ENCODE measurements at regions not wholly inside any gene's neighbourhood (a gene's known extent, or its start where the extent isn't known, plus 50 kb on each side); places are given as distances from the start of the nearest gene placed in this dataset.

DNA sequence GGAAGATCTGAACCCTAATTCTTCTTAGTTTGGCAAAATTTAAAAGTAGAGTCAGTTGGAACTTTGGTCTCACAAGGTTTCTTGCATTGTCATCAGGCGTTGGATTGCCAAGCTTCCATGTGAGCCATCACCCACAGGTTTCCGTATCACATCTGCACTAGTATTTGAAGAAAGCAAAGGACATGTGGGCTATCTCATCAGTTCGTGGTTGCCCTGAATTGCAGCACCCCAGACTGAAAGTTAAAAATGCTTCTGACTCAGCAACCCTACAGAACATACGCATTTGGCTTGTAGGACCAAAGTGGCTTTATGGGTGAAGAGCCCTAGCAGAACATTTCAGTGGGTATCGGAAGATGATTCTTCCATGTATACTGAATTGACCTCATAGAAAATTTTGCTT is 358.0 kb downstream of the ENC1 start:
- Histone ChIP-seq H3K36me3 (no peaks in the 10 kb centered on the region), H3K9me3 (no peaks in the 10 kb centered on the region), H3K27me3 (replicated peaks; ENCODE audit: insufficient read depth) (no peaks in the 10 kb centered on the region), H3K4me1 (ENCODE audit: control insufficient read depth in 1 of 2, low read depth in 2 of 2) (no peaks in the 10 kb centered on the region), H3K27ac (no peak overlapping the region), H3K4me3 (no peak overlapping the region)
- ATAC-seq (ENCODE audit: insufficient number of reproducible peaks, low FRiP score, low read depth) (no peak), DNase-seq (ENCODE audit: low spot score) (no peak)
- TF ChIP-seq CTCF (IDR thresholded peaks at IDR 0.05) = no peak

DNA sequence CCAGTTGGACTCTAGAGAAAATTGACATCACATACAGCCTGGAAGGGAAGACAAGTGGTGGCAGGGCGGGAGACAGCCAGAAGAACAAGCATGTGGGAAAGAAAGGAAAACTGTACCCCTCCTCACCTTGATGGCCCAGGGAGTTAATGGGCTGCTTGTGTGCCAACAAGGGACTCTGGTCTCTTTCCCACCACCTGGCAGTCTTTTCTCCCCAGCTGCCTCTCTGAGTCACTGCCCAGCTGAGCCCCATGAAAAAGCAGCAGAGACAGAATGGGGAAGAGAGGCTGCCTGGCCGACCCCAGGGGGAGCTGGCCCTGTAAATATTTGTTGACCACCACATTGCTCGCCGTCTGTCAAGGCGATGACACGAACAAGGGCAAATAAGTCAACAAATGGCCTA is 359.4 kb downstream of the ENC1 start:
- H3K4me1 ChIP-seq (ENCODE audit: control insufficient read depth in 1 of 2, low read depth in 2 of 2) = no peaks in the 10 kb centered on the region
- no peak for ATAC-seq (ENCODE audit: insufficient number of reproducible peaks, low FRiP score, low read depth)
- DNase-seq (ENCODE audit: low spot score) = no peak
- no peak overlapping the region for H3K4me3 ChIP-seq
- H3K9me3 ChIP-seq = no peaks in the 10 kb centered on the region
- no peaks in the 10 kb centered on the region for H3K36me3 ChIP-seq
- no peak overlapping the region for H3K27ac ChIP-seq
- no peak for TF ChIP-seq CTCF (IDR thresholded peaks at IDR 0.05)
- H3K27me3 ChIP-seq (replicated peaks; ENCODE audit: insufficient read depth) = no peaks in the 10 kb centered on the region

DNA sequence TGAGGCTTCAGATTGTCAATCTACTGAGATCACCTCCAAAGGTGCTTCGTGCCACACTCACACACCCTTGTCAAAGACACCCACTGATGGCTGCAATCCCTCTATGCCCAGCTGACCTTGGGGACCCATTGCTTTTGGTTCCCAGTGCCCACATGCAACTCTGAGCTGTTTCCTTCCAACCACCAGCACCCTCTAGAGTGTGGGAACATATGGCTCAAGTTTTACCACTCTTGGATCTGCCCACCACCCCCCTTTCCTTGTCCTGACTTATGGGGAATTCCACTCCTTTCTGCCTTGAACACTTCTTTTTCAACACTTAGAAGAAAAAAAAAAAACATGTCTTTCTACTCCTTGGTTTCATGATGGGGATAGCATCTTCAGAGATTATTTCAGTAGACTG is 360.2 kb downstream of the ENC1 start:
- H3K27me3 ChIP-seq (replicated peaks; ENCODE audit: insufficient read depth) = no peaks in the 10 kb centered on the region
- H3K9me3 ChIP-seq = no peaks in the 10 kb centered on the region
- TF ChIP-seq CTCF (IDR thresholded peaks at IDR 0.05) = no peak
- H3K4me1 ChIP-seq (ENCODE audit: control insufficient read depth in 1 of 2, low read depth in 2 of 2) = no peaks in the 10 kb centered on the region
- DNase-seq (ENCODE audit: low spot score) (no peak), ATAC-seq (ENCODE audit: insufficient number of reproducible peaks, low FRiP score, low read depth) (no peak)
- no peak overlapping the region for H3K27ac ChIP-seq
- H3K36me3 ChIP-seq = no peaks in the 10 kb centered on the region
- no peak overlapping the region for H3K4me3 ChIP-seq

- DNase-seq (ENCODE audit: low spot score) (no peak), ATAC-seq (ENCODE audit: insufficient number of reproducible peaks, low FRiP score, low read depth) (no peak)
- Histone ChIP-seq H3K27ac (no peak overlapping the region), H3K4me1 (ENCODE audit: control insufficient read depth in 1 of 2, low read depth in 2 of 2) (no peaks in the 10 kb centered on the region), H3K9me3 (no peaks in the 10 kb centered on the region), H3K36me3 (no peaks in the 10 kb centered on the region), H3K4me3 (no peak overlapping the region), H3K27me3 (replicated peaks; ENCODE audit: insufficient read depth) (no peaks in the 10 kb centered on the region)
- TF ChIP-seq CTCF (IDR thresholded peaks at IDR 0.05) = no peak
These were observed 361.3 kb downstream of the ENC1 start for GRCh38 chr5:74279244-74279643.

- Histone ChIP-seq H3K4me1 (ENCODE audit: control insufficient read depth in 1 of 2, low read depth in 2 of 2) (peaks cover 0 to 6% of the 10 kb centered on the region in 2 donors), H3K36me3 (no peaks in the 10 kb centered on the region), H3K9me3 (no peaks in the 10 kb centered on the region), H3K27me3 (replicated peaks; ENCODE audit: insufficient read depth) (no peaks in the 10 kb centered on the region), H3K4me3 (no peak overlapping the region), H3K27ac (no peak overlapping the region)
- DNase-seq (ENCODE audit: low spot score) (no peak), ATAC-seq (ENCODE audit: insufficient number of reproducible peaks, low FRiP score, low read depth) (no peak)
- TF ChIP-seq CTCF (IDR thresholded peaks at IDR 0.05) = no peak
These were observed 363.1 kb downstream of the ENC1 start for GRCh38 chr5:74277418-74277817.

Data from thoracic aorta (tissue), 2 donors.